Right lobe of liver (tissue), 4 donors: ENCODE measurements at regions not wholly inside any gene's neighbourhood (a gene's known extent, or its start where the extent isn't known, plus 50 kb on each side); places are given as distances from the start of the nearest gene placed in this dataset.

Experiments
- POLR2A ChIP-seq: fragments of 450-650 bp; IDR thresholded peaks from one replicate; pipeline ENCODE4 v1.6.1; 2017; ENCODE audit warnings: antibody characterized with exemption, mild to moderate bottlenecking
- TF ChIP-seq, protein P1 (sequence below), 4 donors: fragments of 200-600 bp in 3 of 4; fragments of 450-650 bp in 1 of 4; IDR thresholded peaks; one replicate each; pipeline versions ENCODE4 v1.5.1 to v1.8.0; 2016 to 2022; ENCODE audit warnings: antibody characterized with exemption in 4 of 4, mild to moderate bottlenecking in 2 of 4
- donor health status: DM: no; HTN: no; CAD: no.
- donor health status: DM: no; HTN: no; CAD: no.
- donor health status: DM: no; HTN: yes; CAD: no.

DNA sequence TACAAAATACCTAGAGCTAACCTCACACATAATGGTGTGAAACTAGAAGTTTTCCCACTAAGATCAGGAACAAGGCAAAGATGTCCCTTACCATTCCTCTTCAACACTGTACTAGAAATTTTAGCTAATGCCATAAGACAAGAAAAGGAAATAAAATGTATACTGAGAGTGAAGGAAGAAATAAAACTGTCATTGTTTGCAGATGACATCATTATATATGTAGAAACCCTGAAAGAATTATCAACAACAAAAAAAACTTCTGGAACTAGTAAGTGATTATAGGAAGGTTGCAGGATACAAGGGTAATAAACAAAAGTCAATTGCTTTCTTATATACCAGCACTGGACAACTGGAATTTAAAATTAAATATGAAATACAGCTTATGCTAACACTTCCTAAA, 93.7 kb downstream of the TNFSF11 start:
- no peak for TF ChIP-seq POLR2A
- TF ChIP-seq, protein P1, sequence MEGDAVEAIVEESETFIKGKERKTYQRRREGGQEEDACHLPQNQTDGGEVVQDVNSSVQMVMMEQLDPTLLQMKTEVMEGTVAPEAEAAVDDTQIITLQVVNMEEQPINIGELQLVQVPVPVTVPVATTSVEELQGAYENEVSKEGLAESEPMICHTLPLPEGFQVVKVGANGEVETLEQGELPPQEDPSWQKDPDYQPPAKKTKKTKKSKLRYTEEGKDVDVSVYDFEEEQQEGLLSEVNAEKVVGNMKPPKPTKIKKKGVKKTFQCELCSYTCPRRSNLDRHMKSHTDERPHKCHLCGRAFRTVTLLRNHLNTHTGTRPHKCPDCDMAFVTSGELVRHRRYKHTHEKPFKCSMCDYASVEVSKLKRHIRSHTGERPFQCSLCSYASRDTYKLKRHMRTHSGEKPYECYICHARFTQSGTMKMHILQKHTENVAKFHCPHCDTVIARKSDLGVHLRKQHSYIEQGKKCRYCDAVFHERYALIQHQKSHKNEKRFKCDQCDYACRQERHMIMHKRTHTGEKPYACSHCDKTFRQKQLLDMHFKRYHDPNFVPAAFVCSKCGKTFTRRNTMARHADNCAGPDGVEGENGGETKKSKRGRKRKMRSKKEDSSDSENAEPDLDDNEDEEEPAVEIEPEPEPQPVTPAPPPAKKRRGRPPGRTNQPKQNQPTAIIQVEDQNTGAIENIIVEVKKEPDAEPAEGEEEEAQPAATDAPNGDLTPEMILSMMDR (IDR thresholded peaks at IDR 0.05), result no peak
